AG04450 (cell line): ENCODE measurements at regions not wholly inside any gene's neighbourhood (a gene's known extent, or its start where the extent isn't known, plus 50 kb on each side); places are given as distances from the start of the nearest gene placed in this dataset.
"Not testable (repeated sequence)": the region's sequence is repeated elsewhere in the genome, so short reads cannot be mapped to it uniquely, and the experiment has no call there.

Source experiments
- CTCF ChIA-PET: fragments of 300-600, 350-600 bp; formaldehyde crosslinking; extraction: SDS; loops from one replicate; lab custom pipeline; 2022; ENCODE audit warnings: antibody characterized with exemption, inconsistent platforms; lab: Charles Lee
- POLR2A ChIA-PET: fragments of 350-600 bp; formaldehyde crosslinking; extraction: SDS; loops from one replicate; lab custom pipeline; 2021; ENCODE audit warnings: antibody characterized with exemption, inconsistent platforms; lab: Yijun Ruan, JAX
- DNase-seq: peaks from one replicate; pipeline ENCODE4 v3.0.0-alpha.2; 2011; ENCODE audit warnings: low read depth, low spot score
- H3K27ac ChIP-seq: one replicate; pipeline ENCODE4 v1.5.1; 2012; ENCODE audit warnings: low read depth, low read length, control low read depth
- H3K27me3 ChIP-seq: one replicate; pipeline ENCODE4 v1.6.0; 2012; ENCODE audit warnings: low read length; ENCODE audit not compliant: control insufficient read depth, insufficient read depth
- H3K4me3 ChIP-seq: 2 replicates; pipeline ENCODE4 v1.5.1; 2011; ENCODE audit warnings: mild to moderate bottlenecking, low read depth, low read length, control low read depth
- H3K9me3 ChIP-seq: 2 replicates; pipeline ENCODE4 v1.5.1; 2012; ENCODE audit warnings: low read length; ENCODE audit not compliant: control insufficient read depth, insufficient read depth
- CTCF ChIP-seq: IDR thresholded peaks from 2 replicates; pipeline ENCODE4 v1.5.1; 2011; ENCODE audit warnings: low read depth, low read length, control low read depth, inconsistent platforms

GRCh38 chr9:83191154-83191553 lies 128.2 kb upstream of the RASEF start:
- no peak for TF ChIP-seq CTCF
- ChIA-PET CTCF (no interaction called here), POLR2A (no interaction called here)
- no peak for DNase-seq
- Histone ChIP-seq H3K9me3 (no peaks in the 10 kb centered on the region), H3K27me3 (no peaks in the 10 kb centered on the region), H3K4me3 (no peak overlapping the region), H3K27ac (no peak overlapping the region)

DNA sequence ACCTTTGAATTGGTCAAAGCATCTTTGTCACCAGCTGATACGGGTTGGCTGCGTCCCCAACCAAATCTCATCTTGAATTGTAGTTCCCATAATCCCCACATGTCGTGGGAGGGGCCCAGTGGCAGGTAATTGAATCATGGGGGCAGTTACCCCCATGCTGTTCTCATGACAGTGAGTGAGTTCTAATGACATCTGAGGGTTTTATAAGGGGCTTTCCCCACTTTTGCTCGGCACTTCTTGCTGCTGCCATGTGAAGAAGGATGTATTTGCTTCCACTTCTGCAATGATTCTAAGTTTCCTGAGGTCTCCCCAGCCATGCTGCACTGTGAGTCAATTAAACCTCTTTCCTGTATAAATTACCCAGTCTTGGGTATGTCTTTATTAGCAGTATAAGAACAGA lies 126.1 kb upstream of the RASEF start:
- H3K9me3 ChIP-seq, CTCF ChIA-PET, H3K27me3 ChIP-seq, DNase-seq, H3K27ac ChIP-seq, H3K4me3 ChIP-seq, POLR2A ChIA-PET: not testable (repeated sequence)

DNA sequence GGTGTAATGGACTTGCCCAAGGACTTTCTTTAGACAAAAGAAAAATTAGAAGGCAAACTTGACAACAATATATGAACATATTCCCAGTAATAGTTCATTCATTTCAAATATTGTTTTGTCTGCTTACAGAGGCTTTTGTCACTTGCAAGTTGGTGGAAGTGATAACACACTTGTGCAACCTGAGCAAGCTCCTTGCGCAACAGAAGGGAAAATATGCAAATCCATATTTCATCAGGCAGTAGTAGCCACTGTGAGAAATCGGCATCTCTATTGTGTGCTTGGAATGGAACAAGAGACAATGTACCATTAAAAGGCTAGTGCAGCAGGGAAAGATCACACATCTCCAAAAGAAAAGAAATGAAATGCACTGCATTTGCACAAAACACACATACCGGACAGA lies 125.3 kb upstream of the RASEF start:
- ChIA-PET CTCF (no interaction called here), POLR2A (no interaction called here)
- DNase-seq = no peak
- no peak overlapping the region for H3K4me3 ChIP-seq
- H3K27me3 ChIP-seq = no peaks in the 10 kb centered on the region
- TF ChIP-seq CTCF = no peak
- no peaks in the 10 kb centered on the region for H3K9me3 ChIP-seq
- H3K27ac ChIP-seq = no peak overlapping the region

- H3K9me3 ChIP-seq = no peaks in the 10 kb centered on the region
- H3K27ac ChIP-seq = no peak overlapping the region
- DNase-seq = no peak
- POLR2A ChIA-PET = no interaction called here
- no peak overlapping the region for H3K4me3 ChIP-seq
- CTCF ChIA-PET = no interaction called here
- TF ChIP-seq CTCF = no peak
- H3K27me3 ChIP-seq = no peaks in the 10 kb centered on the region
Observed at GRCh38 chr9:83186155-83186737, 123.3 kb upstream of the RASEF start.

DNA sequence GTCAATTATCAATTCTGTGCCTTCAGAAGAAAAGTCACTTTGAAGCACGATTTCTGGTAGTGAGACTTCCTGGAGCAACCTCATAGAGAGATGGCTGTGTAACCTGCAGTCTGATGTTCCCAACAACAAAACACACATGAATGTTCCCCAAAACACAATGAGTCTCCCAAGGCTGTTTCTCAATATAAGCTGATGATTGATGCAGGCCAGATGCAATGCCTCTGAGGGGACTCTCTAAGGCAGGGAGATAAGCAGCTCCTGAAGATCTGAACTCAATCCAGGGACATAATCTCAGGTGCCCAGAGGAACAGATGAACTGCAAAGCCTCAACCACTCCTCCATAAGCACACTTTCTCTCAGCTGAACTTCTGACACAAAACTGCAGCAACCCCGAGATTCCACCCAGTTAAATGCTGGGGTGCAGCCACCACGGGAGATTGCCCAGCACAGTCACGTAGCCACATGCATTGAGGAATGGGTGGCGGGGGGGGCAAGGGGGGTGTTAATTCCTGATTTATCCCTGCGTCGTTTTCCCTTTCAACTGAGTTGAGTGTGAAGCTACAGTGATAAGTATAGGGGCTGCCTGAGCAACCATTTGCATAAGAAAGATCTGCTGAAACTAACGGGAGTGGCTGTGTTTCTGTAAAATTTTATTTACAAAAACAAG lies 122.7 kb upstream of the RASEF start:
- Histone ChIP-seq H3K27me3 (no peaks in the 10 kb centered on the region), H3K4me3 (no peak overlapping the region), H3K9me3 (no peaks in the 10 kb centered on the region), H3K27ac (no peak overlapping the region)
- POLR2A ChIA-PET = no interaction called here
- CTCF ChIA-PET = no interaction called here
- DNase-seq = no peak
- TF ChIP-seq CTCF = no peak
